ENCODE measurements at regions not wholly inside any gene's neighbourhood (a gene's known extent, or its start where the extent isn't known, plus 50 kb on each side); places are given as distances from the start of the nearest gene placed in this dataset.

DNA sequence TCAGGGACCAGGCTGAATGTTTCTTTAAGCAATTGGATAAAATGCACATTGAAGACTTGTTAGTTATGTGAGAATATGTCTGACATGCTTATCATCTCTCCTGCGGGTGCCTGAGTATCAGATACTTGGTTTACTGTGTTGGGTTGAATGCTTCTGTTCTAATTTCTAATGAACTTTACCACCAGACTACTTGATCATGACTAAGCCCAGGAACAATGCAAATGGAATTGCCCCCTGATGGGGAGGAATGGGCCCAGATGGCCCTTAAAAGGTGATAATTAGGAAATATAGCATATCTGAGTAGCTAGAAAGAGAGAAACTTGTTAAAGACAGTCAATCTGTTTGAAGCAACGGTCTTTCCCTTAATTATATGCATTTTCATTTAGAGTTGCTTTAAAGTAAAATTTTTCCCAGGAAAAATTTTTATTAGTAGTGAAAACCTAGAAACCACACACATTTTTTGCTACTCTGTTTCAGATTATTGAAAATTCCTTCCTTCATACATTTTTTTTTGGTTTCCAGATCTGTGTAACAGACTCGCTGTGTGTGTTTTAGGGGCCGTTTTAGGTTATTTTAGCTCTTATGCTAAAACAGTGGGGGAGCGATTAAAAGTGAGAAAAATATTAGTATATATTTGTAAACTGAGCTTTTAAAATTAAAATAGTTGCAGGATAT lies 186.6 kb downstream of the TM9SF2 start:
- Histone ChIP-seq H3K79me2 (ENCODE audit: control insufficient read depth in 1 of 2, insufficient read depth in 2 of 2, low read length in 2 of 2) (no peaks in the 10 kb centered on the region), H3K4me1 (replicated peaks in 1 of 4; ENCODE audit: control insufficient read depth in 3 of 4, insufficient read depth in 4 of 4, low read length in 3 of 4) (peaks cover 19 to 48% (median 37%) of the 10 kb centered on the region in 4 experiments; a peak in 6 of 7 replicates), H3K9ac (replicated peaks in 1 of 4; ENCODE audit: extremely low read depth in 1 of 4, low read depth in 3 of 4, low read length in 3 of 4) (peak overlapping the region in 3 of 4 experiments; percentile 51 to 63 (median 59); a peak in 4 of 7 replicates), H4K91ac (replicated peaks; ENCODE audit: insufficient read length, low read length) (peak overlapping the region; percentile 84), H3K18ac (ENCODE audit: extremely low read depth, low read length) (peak overlapping the region; percentile 89), H3K79me1 (ENCODE audit: low read depth, low read length) (no peaks in the 10 kb centered on the region), H3K9me3 (ENCODE audit: insufficient read depth in 2 of 2, low read depth in 1 of 2, low read length in 1 of 2) (no peaks in the 10 kb centered on the region), H3K4me3 (ENCODE audit: extremely low read depth in 1 of 4, insufficient read depth in 2 of 4, low read depth in 3 of 4, low read length in 4 of 4) (peak overlapping the region; percentile 0 to 51 (median 22); a peak in 5 of 8 replicates), H3K4ac (replicated peaks; ENCODE audit: insufficient read length, low read depth, low read length) (peak overlapping the region; percentile 54), H2BK12ac (ENCODE audit: low read depth, low read length) (peak overlapping the region; percentile 54; the same call in 1 of the 2 replicates), H2AK5ac (ENCODE audit: low read depth, low read length) (no peak overlapping the region; the same call in 1 of the 2 replicates), H2BK15ac (ENCODE audit: low read length) (no peak overlapping the region), H3K56ac (replicated peaks; ENCODE audit: insufficient read length, low read depth, low read length) (peak overlapping the region; percentile 44), H3K23ac (ENCODE audit: insufficient read length) (no peak overlapping the region), H2BK20ac (ENCODE audit: low read length) (no peak overlapping the region; the same call in 1 of the 2 replicates), H3K36me3 (ENCODE audit: control insufficient read depth in 2 of 4, insufficient read depth in 4 of 4, low read length in 3 of 4) (no peaks in the 10 kb centered on the region), H2BK120ac (replicated peaks; ENCODE audit: low read depth, low read length) (peak overlapping the region; percentile 91), H4K5ac (ENCODE audit: insufficient read length, low read depth, low read length) (peak overlapping the region; percentile 69), H3K14ac (ENCODE audit: insufficient read length) (no peak overlapping the region), H4K8ac (ENCODE audit: extremely low read depth, insufficient read depth, low read length) (no peak overlapping the region), H3K27ac (ENCODE audit: low read depth, low read length) (peak overlapping the region; percentile 91), H2BK5ac (ENCODE audit: low read depth, low read length) (peak overlapping the region; percentile 93; the same call in 1 of the 2 replicates), H2AFZ (ENCODE audit: low read length) (no peak overlapping the region), H3K4me2 (ENCODE audit: insufficient read depth in 1 of 2, low read depth in 2 of 2, low read length in 2 of 2) (peak overlapping the region; percentile 57 to 60), H3K27me3 (replicated peaks in 1 of 4; ENCODE audit: control insufficient read depth in 3 of 4, extremely low read depth in 1 of 4, insufficient read depth in 3 of 4, low read length in 3 of 4) (no peaks in the 10 kb centered on the region), H3K23me2 (ENCODE audit: low read depth, low read length) (peaks cover 2% of the 10 kb centered on the region; the same call in 1 of the 2 replicates), H4K20me1 (replicated peaks in 1 of 2; ENCODE audit: control insufficient read depth in 1 of 2, insufficient read depth in 2 of 2, low read length in 2 of 2) (no peaks in the 10 kb centered on the region)
- 3% methylated on average over 5 of the region's 5 CpGs; no CpG with 5 or more reads in 1 of the 2 experiments for WGBS, 2 experiments (ENCODE audit: extremely low coverage in 1 of 2, insufficient coverage in 1 of 2, insufficient read length in 1 of 2, insufficient replicate concordance in 2 of 2, low coverage in 1 of 2, low lambda C conversion rate in 2 of 2, missing lambda C conversion rate in 1 of 2)
- POLR2A ChIA-PET (ENCODE audit: partially characterized antibody), result interaction anchor here (0.5 to 8.5 kb wide), 32 partner anchors 14 to 301 kb away, joined by 3 to 229 read pairs (median 4); no protein-coding TSS in a partner anchor
- CTCF ChIA-PET (ENCODE audit: partially characterized antibody), result interaction anchor here (1.0 to 2.8 kb wide), 11 partner anchors 11 to 225 kb away, joined by 3 to 10 read pairs (median 4); no protein-coding TSS in a partner anchor
- FAIRE-seq (no peak), DNase-seq (ENCODE audit: low read depth in 1 of 2, low spot score in 2 of 2) (peak in 1 of 2 experiments; percentile 85)
- TF ChIP-seq EZH2 (IDR thresholded peaks at IDR 0.05; ENCODE audit: low read depth, low read length, severe bottlenecking) (no peak), FOSL1 (IDR thresholded peaks at IDR 0.05; ENCODE audit: insufficient read depth, low read depth, low read length) (no peak), RFX5 (IDR thresholded peaks at IDR 0.05; ENCODE audit: borderline replicate concordance, low read depth, low read length) (no peak), SP2 (IDR thresholded peaks at IDR 0.05; ENCODE audit: low read length) (0 out of 2 replicates have a peak, but pooled peaks have one; percentile 10)
- TF ChIP-seq, protein P1, sequence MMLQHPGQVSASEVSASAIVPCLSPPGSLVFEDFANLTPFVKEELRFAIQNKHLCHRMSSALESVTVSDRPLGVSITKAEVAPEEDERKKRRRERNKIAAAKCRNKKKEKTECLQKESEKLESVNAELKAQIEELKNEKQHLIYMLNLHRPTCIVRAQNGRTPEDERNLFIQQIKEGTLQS (IDR thresholded peaks at IDR 0.05; ENCODE audit: insufficient read depth, low read depth, low read length), result 0 out of 2 replicates have a peak, but pooled peaks have one; percentile 35
- TF ChIP-seq, protein P2, sequence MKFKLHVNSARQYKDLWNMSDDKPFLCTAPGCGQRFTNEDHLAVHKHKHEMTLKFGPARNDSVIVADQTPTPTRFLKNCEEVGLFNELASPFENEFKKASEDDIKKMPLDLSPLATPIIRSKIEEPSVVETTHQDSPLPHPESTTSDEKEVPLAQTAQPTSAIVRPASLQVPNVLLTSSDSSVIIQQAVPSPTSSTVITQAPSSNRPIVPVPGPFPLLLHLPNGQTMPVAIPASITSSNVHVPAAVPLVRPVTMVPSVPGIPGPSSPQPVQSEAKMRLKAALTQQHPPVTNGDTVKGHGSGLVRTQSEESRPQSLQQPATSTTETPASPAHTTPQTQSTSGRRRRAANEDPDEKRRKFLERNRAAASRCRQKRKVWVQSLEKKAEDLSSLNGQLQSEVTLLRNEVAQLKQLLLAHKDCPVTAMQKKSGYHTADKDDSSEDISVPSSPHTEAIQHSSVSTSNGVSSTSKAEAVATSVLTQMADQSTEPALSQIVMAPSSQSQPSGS (IDR thresholded peaks at IDR 0.05; ENCODE audit: low read length), result peak; percentile 96
- TF ChIP-seq, protein P3, sequence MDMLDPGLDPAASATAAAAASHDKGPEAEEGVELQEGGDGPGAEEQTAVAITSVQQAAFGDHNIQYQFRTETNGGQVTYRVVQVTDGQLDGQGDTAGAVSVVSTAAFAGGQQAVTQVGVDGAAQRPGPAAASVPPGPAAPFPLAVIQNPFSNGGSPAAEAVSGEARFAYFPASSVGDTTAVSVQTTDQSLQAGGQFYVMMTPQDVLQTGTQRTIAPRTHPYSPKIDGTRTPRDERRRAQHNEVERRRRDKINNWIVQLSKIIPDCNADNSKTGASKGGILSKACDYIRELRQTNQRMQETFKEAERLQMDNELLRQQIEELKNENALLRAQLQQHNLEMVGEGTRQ (IDR thresholded peaks at IDR 0.05; ENCODE audit: low read length), result no peak

All from H1 (cell line).